ENCODE measurements at regions not wholly inside any gene's neighbourhood (a gene's known extent, or its start where the extent isn't known, plus 50 kb on each side); places are given as distances from the start of the nearest gene placed in this dataset.

DNA sequence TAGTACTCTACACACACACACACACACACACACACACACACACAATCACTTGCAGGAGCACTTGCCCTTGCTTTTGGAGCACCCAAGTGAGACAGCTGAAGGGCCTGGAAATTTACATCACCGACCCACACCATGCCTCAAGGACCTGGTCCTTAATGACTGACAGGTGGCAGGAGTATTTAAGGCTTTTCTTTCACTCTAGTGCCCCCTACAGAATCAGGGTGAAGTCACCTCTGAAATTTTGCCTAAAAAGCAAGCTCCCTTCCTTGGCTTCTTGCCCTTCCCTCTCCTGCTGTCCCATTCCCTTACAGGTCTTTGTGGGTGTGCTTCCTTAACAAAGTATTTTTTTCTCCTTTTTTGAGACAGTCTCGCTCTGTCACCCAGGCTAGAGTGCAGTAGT is 353.5 kb upstream of the IRAK1BP1 start:
- TF ChIP-seq EZH2 (IDR thresholded peaks at IDR 0.05), result no peak
- no peak for TF ChIP-seq POLR2AphosphoS5 (IDR thresholded peaks at IDR 0.05; ENCODE audit: borderline replicate concordance, low read depth, low read length)
